HG03520 (cell line): ENCODE measurements at regions not wholly inside any gene's neighbourhood (a gene's known extent, or its start where the extent isn't known, plus 50 kb on each side); places are given as distances from the start of the nearest gene placed in this dataset.

Experiments
- ATAC-seq: cut with Tn5 transposase; IDR thresholded peaks from one replicate; pipeline ENCODE4 v1.9.1; 2021; ENCODE audit warnings: mild to moderate bottlenecking, moderate library complexity; ENCODE audit not compliant: unreplicated experiment

DNA sequence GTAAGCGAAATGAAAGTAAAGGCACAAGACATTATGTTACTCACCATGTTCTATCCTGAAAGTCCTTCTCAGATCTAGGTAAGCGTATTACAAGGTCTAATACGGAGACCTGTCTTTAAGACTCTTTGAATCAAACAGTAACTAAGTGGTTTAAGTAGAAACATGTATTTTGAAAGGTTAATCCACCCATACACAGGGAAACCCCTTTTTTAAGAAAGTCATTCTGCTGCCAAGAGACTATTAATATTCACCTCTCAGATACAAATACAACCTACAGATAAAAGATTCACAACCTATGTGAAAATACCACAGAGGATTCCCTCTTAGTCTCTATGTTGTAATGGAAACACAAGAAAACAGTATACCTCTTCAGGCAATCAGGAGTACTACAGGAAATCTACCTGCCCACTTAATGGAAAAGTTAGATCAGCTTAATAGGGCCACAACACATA, 63.2 kb upstream of the TNIP3 start:
- peak; percentile 76 for ATAC-seq

DNA sequence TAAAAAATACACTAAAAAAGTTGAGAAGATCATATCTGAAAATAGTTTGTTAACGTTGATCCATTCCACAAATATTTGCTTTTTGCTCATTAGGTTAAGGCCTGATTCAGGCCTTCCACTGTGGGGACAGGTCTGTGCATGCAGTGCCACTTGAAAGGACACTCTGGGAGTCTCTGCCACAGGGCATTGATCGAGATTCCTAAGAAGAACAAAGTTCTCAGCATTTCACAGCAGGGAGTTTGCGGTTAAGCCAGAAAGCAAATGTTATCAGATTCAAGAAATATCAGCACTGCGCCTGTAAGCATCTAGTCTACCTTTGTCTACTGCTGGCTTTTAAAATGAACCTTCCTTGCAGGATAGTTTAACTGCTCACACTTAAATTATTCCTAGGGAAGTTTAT, 62.2 kb upstream of the TNIP3 start:
- ATAC-seq = no peak

DNA sequence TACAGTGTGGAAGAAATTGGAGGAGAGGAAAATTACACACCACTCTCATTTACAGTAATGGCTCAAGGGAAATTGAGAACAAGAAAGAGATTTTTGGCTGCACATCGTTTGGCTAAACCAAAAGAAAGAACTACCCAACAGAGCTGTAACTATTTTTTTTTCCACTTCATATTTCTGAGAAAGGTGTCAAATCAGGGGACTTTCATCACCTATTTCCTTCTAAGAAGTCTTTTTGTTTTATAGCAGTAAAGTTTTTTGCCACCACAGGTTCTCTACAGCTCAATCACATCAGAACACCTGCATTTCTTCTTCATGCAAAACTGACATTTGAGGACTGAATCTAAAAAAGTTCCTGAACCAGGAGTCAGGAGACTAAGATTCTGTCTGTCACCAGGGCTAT, 57.5 kb upstream of the TNIP3 start:
- ATAC-seq = no peak

DNA sequence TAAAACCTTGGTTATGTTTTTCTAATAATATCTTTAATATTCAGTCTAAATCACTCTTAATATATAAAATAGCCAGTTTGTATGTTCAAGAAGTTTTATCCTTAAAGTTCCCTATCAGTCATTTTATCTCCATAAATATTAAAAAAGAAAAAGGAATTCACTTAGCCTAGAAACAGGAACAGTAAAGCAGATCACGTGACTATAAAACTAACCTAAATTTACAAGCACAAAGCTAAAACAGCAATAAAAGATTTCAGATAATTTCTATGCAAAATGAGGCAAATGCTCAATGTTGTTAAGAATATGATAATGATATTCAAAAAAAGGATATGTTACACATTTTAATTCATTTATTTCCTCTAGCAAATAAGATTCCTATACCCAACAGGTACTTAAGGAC, 57.1 kb upstream of the TNIP3 start:
- no peak for ATAC-seq

DNA sequence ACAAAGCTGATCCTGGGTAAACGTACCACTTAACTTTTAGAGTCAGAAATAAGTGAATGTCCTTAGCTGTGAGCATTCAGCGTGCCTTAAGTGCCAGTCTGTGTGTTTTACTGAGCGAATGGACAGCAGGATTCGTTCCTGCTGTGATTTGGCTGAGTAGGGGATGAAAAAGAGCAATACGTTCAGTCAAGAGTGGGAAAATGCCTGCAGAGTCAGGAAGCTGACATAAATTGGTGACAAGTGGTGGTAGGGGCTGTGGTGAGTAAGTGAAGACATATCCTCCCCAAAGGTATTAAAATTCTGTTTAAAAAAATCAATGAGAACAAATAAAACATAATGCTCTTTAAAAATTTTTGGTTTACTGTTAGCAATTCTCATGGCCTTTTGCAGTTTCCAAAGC, 56.6 kb upstream of the TNIP3 start:
- ATAC-seq = no peak

DNA sequence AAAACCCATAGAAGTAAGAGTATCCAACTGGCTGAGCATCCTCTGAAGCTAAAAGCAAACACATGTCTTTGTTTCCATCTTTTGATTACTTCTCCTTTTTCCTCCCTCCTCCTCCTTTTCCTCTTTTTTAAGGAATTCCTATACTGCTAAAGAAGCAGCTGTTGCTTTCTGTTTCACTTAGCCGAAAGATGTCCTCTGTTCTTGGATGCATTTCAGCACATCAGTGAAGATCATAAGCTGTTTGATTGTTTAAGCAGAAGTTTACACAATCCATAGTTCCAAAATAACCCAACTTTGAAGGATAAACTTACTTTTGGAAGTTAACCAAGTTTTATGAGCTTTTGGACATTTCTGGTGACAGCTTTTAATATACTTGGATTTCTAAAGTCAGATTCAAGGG, 55.1 kb upstream of the TNIP3 start:
- no peak for ATAC-seq

DNA sequence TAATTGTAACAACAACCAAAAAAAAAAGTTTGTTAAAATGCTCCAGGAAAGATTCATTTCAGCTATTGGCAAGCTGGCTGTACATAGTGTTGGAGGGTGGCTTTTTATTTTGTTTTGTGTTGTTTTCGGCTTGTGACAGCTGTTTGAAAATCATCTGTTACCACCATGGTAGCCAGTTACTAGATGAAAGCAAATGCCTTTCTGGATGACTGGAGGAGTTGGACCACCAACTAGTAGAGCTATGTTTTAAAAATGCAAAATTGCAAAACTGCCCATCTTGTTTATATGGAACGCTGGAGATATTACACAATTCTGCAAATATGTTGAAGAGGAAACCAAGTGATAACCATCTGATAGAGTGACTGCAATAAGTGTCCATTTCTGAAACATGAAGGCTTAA, 53.2 kb upstream of the TNIP3 start:
- ATAC-seq = no peak

DNA sequence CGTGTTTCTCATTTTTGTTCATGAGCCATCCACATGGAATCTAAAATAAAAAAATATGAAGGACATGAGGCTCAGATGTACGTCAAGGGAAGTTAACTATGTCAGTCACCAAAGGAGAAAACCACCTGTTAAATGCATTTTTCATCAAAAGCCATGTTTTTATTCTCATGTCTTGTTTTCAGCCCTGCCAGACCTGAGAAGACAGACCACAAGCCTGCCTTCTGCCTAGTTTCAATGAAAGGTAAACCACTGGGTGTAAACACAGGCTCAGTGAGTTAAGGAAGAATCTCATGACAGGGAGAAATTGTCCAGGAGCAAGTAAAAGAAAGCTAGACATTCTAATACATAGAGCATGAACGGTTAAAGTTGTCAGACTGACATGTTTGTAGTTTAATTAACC, 52.3 kb upstream of the TNIP3 start:
- ATAC-seq = no peak

DNA sequence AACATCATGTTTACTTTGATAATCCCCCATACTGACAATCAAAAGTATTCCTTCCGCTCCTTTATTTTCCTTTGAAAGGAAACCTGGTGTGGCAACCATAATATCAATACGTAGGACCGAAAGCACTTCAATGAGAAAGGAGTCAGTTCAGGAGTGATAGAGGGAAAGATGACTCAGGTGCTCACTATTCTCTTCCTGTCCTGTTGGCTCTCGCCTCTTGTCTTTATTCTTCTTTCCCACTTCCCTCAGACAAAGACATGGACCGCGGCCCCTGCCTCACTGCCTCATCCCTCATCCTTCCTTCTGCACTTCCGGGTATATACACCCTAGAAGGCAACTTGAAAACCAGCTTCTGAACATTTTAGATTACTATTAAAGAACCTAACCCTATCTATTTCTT, 49.8 kb upstream of the TNIP3 start:
- no peak for ATAC-seq
